ENCODE measurements at regions not wholly inside any gene's neighbourhood (a gene's known extent, or its start where the extent isn't known, plus 50 kb on each side); places are given as distances from the start of the nearest gene placed in this dataset.

GRCh38 chr20:40205971-40206370 is 483.1 kb downstream of the MAFB start:
- TF ChIP-seq POLR2A (IDR thresholded peaks at IDR 0.05; ENCODE audit: low read depth, low read length) (no peak), POLR2AphosphoS5 (IDR thresholded peaks at IDR 0.05; ENCODE audit: low read depth, low read length) (no peak), TAF1 (IDR thresholded peaks at IDR 0.05; ENCODE audit: low read depth, low read length) (no peak), SPI1 (IDR thresholded peaks at IDR 0.05; ENCODE audit: low read depth, low read length) (no peak)

Measured in GM12891 (cell line).